Upper lobe of left lung (tissue), 6 donors: ENCODE measurements at regions not wholly inside any gene's neighbourhood (a gene's known extent, or its start where the extent isn't known, plus 50 kb on each side); places are given as distances from the start of the nearest gene placed in this dataset.

Source experiments
- ATAC-seq, 2 donors: fragments of 200-7000 bp; cut with Tn5 transposase; one replicate each; pipeline ENCODE4 v1.9.1; 2022; ENCODE audit warnings: mild to moderate bottlenecking in 2 of 2, moderate library complexity in 2 of 2; ENCODE audit not compliant: low FRiP score in 2 of 2
- DNase-seq, 2 donors: peaks; one replicate each; pipeline ENCODE4 v3.0.0-alpha.2; 2019 to 2020
- H3K27ac ChIP-seq, 4 donors: fragments of 200-600 bp; sonication (generic); one replicate each; pipeline ENCODE4 v1.5.1; 2016 to 2019
- H3K27me3 ChIP-seq, 4 donors: fragments of 200-600 bp; sonication (generic); one replicate each; pipeline ENCODE4 v1.5.1; 2017 to 2019
- H3K36me3 ChIP-seq, 4 donors: fragments of 200-600 bp; sonication (generic); one replicate each; pipeline ENCODE4 v1.5.1; 2016 to 2019
- H3K4me1 ChIP-seq, 4 donors: fragments of 200-600 bp; sonication (generic); one replicate each; pipeline ENCODE4 v1.5.1; 2018 to 2019
- H3K4me3 ChIP-seq, 4 donors: fragments of 200-600 bp; sonication (generic); one replicate each; pipeline ENCODE4 v1.5.1; 2017 to 2019; ENCODE audit warnings: mild to moderate bottlenecking in 2 of 4, moderate library complexity in 1 of 4
- H3K9me3 ChIP-seq, 4 donors: fragments of 200-600 bp; sonication (generic); one replicate each; pipeline ENCODE4 v1.5.1; 2018 to 2019
- CTCF ChIP-seq, 6 experiments: fragments of 450-650 bp in 4 of 6; fragments of 200-600 bp in 2 of 6; sonication (generic) in 2 of 6; IDR thresholded peaks; one replicate each; pipeline ENCODE4 v1.5.1; 2016 to 2019; ENCODE audit warnings: antibody characterized with exemption in 6 of 6
- EP300 ChIP-seq, 4 donors: sonication (generic); formaldehyde crosslinking; IDR thresholded peaks; one replicate each; pipeline ENCODE4 v1.5.1; 2017; ENCODE audit warnings: antibody characterized with exemption in 4 of 4, control low read depth in 2 of 4
- POLR2A ChIP-seq, 4 donors: fragments of 450-650 bp; IDR thresholded peaks; one replicate each; pipeline ENCODE4 v1.5.1; 2016 to 2017; ENCODE audit warnings: antibody characterized with exemption in 4 of 4, mild to moderate bottlenecking in 2 of 4
- POLR2AphosphoS5 ChIP-seq, 2 donors: sonication (generic); formaldehyde crosslinking; IDR thresholded peaks; one replicate each; pipeline ENCODE4 v1.5.1; 2017; ENCODE audit warnings: antibody characterized with exemption in 2 of 2
- WGBS, 2 donors: methylation state at CpG; one replicate each; pipeline ENCODE4 v1.1.5; 2017 to 2018; 5-methylcytosine and 5-hydroxymethylcytosine counted together
- donor health status: DM: no; HTN: no; CAD: no; lungs with moderate emphysema.
- donor health status: DM: no; HTN: yes; CAD: no; lungs with severe emphysema.

GRCh38 chrX:97751016-97751415 is 867.3 kb downstream of the RPA4 start:
- H3K27me3 ChIP-seq: no peaks in the 10 kb centered on the region
- no peak overlapping the region for H3K27ac ChIP-seq
- H3K9me3 ChIP-seq: no peaks in the 10 kb centered on the region
- WGBS, 2 donors: 63 to 73% methylated on average over 4 of the region's 4 CpGs
- H3K36me3 ChIP-seq: no peaks in the 10 kb centered on the region
- no peak overlapping the region for H3K4me3 ChIP-seq
- DNase-seq: no peak
- no peaks in the 10 kb centered on the region for H3K4me1 ChIP-seq
- ATAC-seq: no peak
- TF ChIP-seq EP300 (IDR thresholded peaks at IDR 0.05) (no peak), POLR2A (IDR thresholded peaks at IDR 0.05) (no peak), POLR2AphosphoS5 (IDR thresholded peaks at IDR 0.05) (no peak), CTCF (IDR thresholded peaks at IDR 0.05) (no peak)

- ATAC-seq: no peak
- Histone ChIP-seq H3K27me3 (no peaks in the 10 kb centered on the region), H3K36me3 (no peaks in the 10 kb centered on the region), H3K27ac (no peak overlapping the region), H3K4me1 (no peaks in the 10 kb centered on the region), H3K4me3 (no peak overlapping the region), H3K9me3 (no peaks in the 10 kb centered on the region)
- TF ChIP-seq POLR2A (IDR thresholded peaks at IDR 0.05) (no peak), POLR2AphosphoS5 (IDR thresholded peaks at IDR 0.05) (no peak), CTCF (IDR thresholded peaks at IDR 0.05) (no peak), EP300 (IDR thresholded peaks at IDR 0.05) (no peak)
- no peak for DNase-seq
- WGBS, 2 donors: 71 to 74% methylated on average over 2 to 4 of the region's 4 CpGs
Measured at GRCh38 chrX:97751735-97752134, 868.0 kb downstream of the RPA4 start.

- H3K36me3 ChIP-seq: no peaks in the 10 kb centered on the region
- no peak for ATAC-seq
Measured at GRCh38 chrX:97756879-97757278, 873.2 kb downstream of the RPA4 start.

GRCh38 chrX:97763391-97763790 is 879.7 kb downstream of the RPA4 start:
- Histone ChIP-seq H3K9me3 (no peaks in the 10 kb centered on the region), H3K36me3 (no peaks in the 10 kb centered on the region), H3K27ac (no peak overlapping the region), H3K4me3 (no peak overlapping the region), H3K27me3 (no peaks in the 10 kb centered on the region), H3K4me1 (no peaks in the 10 kb centered on the region)
- DNase-seq (no peak), ATAC-seq (no peak)
- no peak for TF ChIP-seq EP300 (IDR thresholded peaks at IDR 0.05)
- no peak for TF ChIP-seq POLR2A (IDR thresholded peaks at IDR 0.05)
- TF ChIP-seq CTCF (IDR thresholded peaks at IDR 0.05): no peak
- TF ChIP-seq POLR2AphosphoS5 (IDR thresholded peaks at IDR 0.05): no peak

More at GRCh38 chrX:97756879-97757278, 873.2 kb downstream of the RPA4 start:
- H3K27ac ChIP-seq: no peak overlapping the region
- no peak for TF ChIP-seq POLR2AphosphoS5 (IDR thresholded peaks at IDR 0.05)
- TF ChIP-seq CTCF (IDR thresholded peaks at IDR 0.05): no peak
- TF ChIP-seq EP300 (IDR thresholded peaks at IDR 0.05): no peak
- TF ChIP-seq POLR2A (IDR thresholded peaks at IDR 0.05): no peak
- DNase-seq: no peak
- 81 to 90% methylated on average over 5 of the region's 5 CpGs for WGBS, 2 donors
- no peaks in the 10 kb centered on the region for H3K27me3 ChIP-seq
- no peak overlapping the region for H3K4me3 ChIP-seq
- H3K9me3 ChIP-seq: no peaks in the 10 kb centered on the region
- H3K4me1 ChIP-seq: no peaks in the 10 kb centered on the region

GRCh38 chrX:97763981-97764380 is 880.3 kb downstream of the RPA4 start:
- Histone ChIP-seq H3K4me1 (no peaks in the 10 kb centered on the region), H3K9me3 (no peaks in the 10 kb centered on the region), H3K27me3 (no peaks in the 10 kb centered on the region), H3K27ac (no peak overlapping the region), H3K36me3 (no peaks in the 10 kb centered on the region), H3K4me3 (no peak overlapping the region)
- DNase-seq (no peak), ATAC-seq (no peak)
- TF ChIP-seq CTCF (IDR thresholded peaks at IDR 0.05): no peak
- no peak for TF ChIP-seq POLR2A (IDR thresholded peaks at IDR 0.05)
- TF ChIP-seq EP300 (IDR thresholded peaks at IDR 0.05): no peak
- no peak for TF ChIP-seq POLR2AphosphoS5 (IDR thresholded peaks at IDR 0.05)
- WGBS, 2 donors: 0 to 8% methylated on average over 1 of the region's 1 CpG
